ENCODE measurements at regions not wholly inside any gene's neighbourhood (a gene's known extent, or its start where the extent isn't known, plus 50 kb on each side); places are given as distances from the start of the nearest gene placed in this dataset.

GRCh38 chr9:129331772-129332500 is 153.9 kb upstream of the IER5L start:
- no peak for DNase-seq (ENCODE audit: extremely low read depth, low read depth)
- TF ChIP-seq CTCF (IDR thresholded peaks at IDR 0.05; ENCODE audit: low read depth, low read length), result no peak

GRCh38 chr9:129331493-129331765 is 153.4 kb upstream of the IER5L start:
- DNase-seq (ENCODE audit: extremely low read depth, low read depth), result no peak
- no peak for TF ChIP-seq CTCF (IDR thresholded peaks at IDR 0.05; ENCODE audit: low read depth, low read length)

GRCh38 chr9:129330711-129331492 is 152.8 kb upstream of the IER5L start:
- DNase-seq (ENCODE audit: extremely low read depth, low read depth), result no peak
- TF ChIP-seq CTCF (IDR thresholded peaks at IDR 0.05; ENCODE audit: low read depth, low read length), result no peak

GRCh38 chr9:129328355-129329042 is 150.4 kb upstream of the IER5L start:
- TF ChIP-seq CTCF (IDR thresholded peaks at IDR 0.05; ENCODE audit: low read depth, low read length), result no peak
- DNase-seq (ENCODE audit: extremely low read depth, low read depth), result no peak

GRCh38 chr9:129327552-129328328 is 149.7 kb upstream of the IER5L start:
- no peak for TF ChIP-seq CTCF (IDR thresholded peaks at IDR 0.05; ENCODE audit: low read depth, low read length)

GRCh38 chr9:129326061-129327005 is 148.3 kb upstream of the IER5L start:
- TF ChIP-seq CTCF (IDR thresholded peaks at IDR 0.05; ENCODE audit: low read depth, low read length), result no peak
- no peak for DNase-seq (ENCODE audit: extremely low read depth, low read depth)

More at GRCh38 chr9:129327552-129328328, 149.7 kb upstream of the IER5L start:
- DNase-seq (ENCODE audit: extremely low read depth, low read depth), result no peak

All from AG09319 (cell line).